GM12878 (cell line): ENCODE measurements at regions not wholly inside any gene's neighbourhood (a gene's known extent, or its start where the extent isn't known, plus 50 kb on each side); places are given as distances from the start of the nearest gene placed in this dataset.

Experiments
- ATAC-seq: fragments of 200-7000 bp; cut with Tn5 transposase; 3 replicates; pipeline ENCODE4 v1.9.1; 2020; ENCODE audit warnings: mild to moderate bottlenecking, moderate library complexity
- BruUV-seq: library from RNA; stranded (reverse); fragments of 400-500 nt; replicated peaks from 2 replicates; lab custom pipeline; 2021; lab: Mats Ljungman, UMichigan
- CTCF ChIA-PET: fragments of 300-600 bp; sonication (Branson Sonifier 250); formaldehyde crosslinking; extraction: SDS; loops from one replicate; lab custom pipeline; 2021; ENCODE audit warnings: inconsistent platforms; lab: Yijun Ruan, JAX
- POLR2A ChIA-PET: fragments of 350-600 bp; formaldehyde crosslinking; extraction: SDS; loops from one replicate; lab custom pipeline; 2021; ENCODE audit warnings: inconsistent platforms; lab: Charles Lee
- RAD21 ChIA-PET: fragments of 300-600 bp; sonication (Branson Sonifier 250); formaldehyde crosslinking; loops from one replicate; lab custom pipeline; 2023; ENCODE audit warnings: antibody characterized with exemption; ENCODE audit not compliant: unreplicated experiment; lab: Charles Lee
- SMC1A ChIA-PET: fragments of 300-600 bp; sonication (Branson Sonifier 250); formaldehyde crosslinking; loops from one replicate; lab custom pipeline; 2023; ENCODE audit not compliant: unreplicated experiment, uncharacterized antibody; lab: Charles Lee
- DNase-seq: peaks from one replicate; pipeline ENCODE4 v3.0.0-alpha.2; 2011; ENCODE audit warnings: low read depth, low spot score
- FAIRE-seq: peaks from 3 replicates; lab custom pipeline; 2011; peaks lifted over from hg19 to GRCh38; lab: Jason Lieb, UNC
- H2AFZ ChIP-seq: 2 replicates; pipeline ENCODE4 v1.6.0; 2011; ENCODE audit warnings: low read depth, low read length, control low read depth; ENCODE audit not compliant: control insufficient read depth
- H3K27ac ChIP-seq: 2 replicates; pipeline ENCODE4 v1.5.1; 2011; ENCODE audit warnings: control low read depth; ENCODE audit not compliant: control insufficient read depth, insufficient read depth
- H3K27me3 ChIP-seq, 2 experiments: replicated peaks in 1 of 2; 2 replicates each; pipeline versions ENCODE4 v1.6.0 to v1.6.1; 2011; ENCODE audit warnings: low read length in 1 of 2; ENCODE audit not compliant: control insufficient read depth in 2 of 2, insufficient read depth in 2 of 2
- H3K36me3 ChIP-seq, 2 experiments: 2 replicates each; pipeline ENCODE4 v1.5.1; 2011; ENCODE audit warnings: low read length in 1 of 2; ENCODE audit not compliant: control insufficient read depth in 2 of 2, insufficient read depth in 2 of 2
- H3K4me1 ChIP-seq: 2 replicates; pipeline ENCODE4 v1.6.1; 2011; ENCODE audit warnings: mild to moderate bottlenecking, low read length, moderate library complexity, mixed read lengths; ENCODE audit not compliant: control insufficient read depth, insufficient read depth
- H3K4me2 ChIP-seq: 2 replicates; pipeline ENCODE4 v1.6.0; 2011; ENCODE audit warnings: control low read depth; ENCODE audit not compliant: control insufficient read depth, insufficient read depth
- H3K4me3 ChIP-seq: fragments of 200-600 bp; sonication (generic); 2 replicates; pipeline ENCODE4 v1.5.1; 2016
- H3K79me2 ChIP-seq: 2 replicates; pipeline ENCODE4 v1.6.0; 2011; ENCODE audit warnings: low read length; ENCODE audit not compliant: control insufficient read depth, insufficient read depth
- H3K9ac ChIP-seq: 2 replicates; pipeline ENCODE4 v1.8.0; 2011; ENCODE audit warnings: low read length, control low read depth, mixed read lengths; ENCODE audit not compliant: control insufficient read depth, insufficient read depth
- H3K9me3 ChIP-seq: replicated peaks from 3 replicates; pipeline ENCODE4 v1.5.1; 2011; ENCODE audit warnings: mild to moderate bottlenecking, low read length; ENCODE audit not compliant: control insufficient read depth, insufficient read depth
- H4K20me1 ChIP-seq: 2 replicates; pipeline ENCODE4 v1.6.0; 2011; ENCODE audit not compliant: control insufficient read depth, insufficient read depth
- BACH1 ChIP-seq: fragments of 450-650 bp; IDR thresholded peaks from 2 replicates; pipeline ENCODE4 v1.6.1; 2017; ENCODE audit warnings: mild to moderate bottlenecking, borderline replicate concordance
- BRCA1 ChIP-seq: IDR thresholded peaks from 2 replicates; pipeline ENCODE4 v1.6.1; 2011; ENCODE audit warnings: low read depth, low read length, improper control_type of control experiment
- CBX5 ChIP-seq: sonication (generic); IDR thresholded peaks from 2 replicates; pipeline ENCODE4 v1.6.1; 2016; ENCODE audit warnings: low read depth, moderate library complexity, mild to moderate bottlenecking, inconsistent platforms
- CEBPB ChIP-seq, 2 experiments: fragments of 150-350 bp in 1 of 2; IDR thresholded peaks; 2 replicates each; pipeline ENCODE4 v1.6.1; 2012 to 2014; ENCODE audit warnings: low read depth in 2 of 2, low read length in 2 of 2, borderline replicate concordance in 1 of 2, inconsistent platforms in 1 of 2
- EP300 ChIP-seq, 2 experiments: fragments of 150-350 bp in 1 of 2; IDR thresholded peaks; 2 replicates each; pipeline ENCODE4 v1.6.1; 2011 to 2012; ENCODE audit warnings: low read depth in 2 of 2, low read length in 2 of 2, borderline replicate concordance in 1 of 2, improper control_type of control experiment in 1 of 2, inconsistent platforms in 1 of 2; ENCODE audit not compliant: control insufficient read depth in 1 of 2
- ETV6 ChIP-seq, 2 experiments: fragments of 450-650 bp in 1 of 2; IDR thresholded peaks in 1 of 2; conservative IDR thresholded peaks in 1 of 2; 2 replicates each; pipeline ENCODE4 v1.6.1; 2014; ENCODE audit warnings: antibody characterized with exemption in 1 of 2, borderline replicate concordance in 1 of 2, low read depth in 1 of 2, mild to moderate bottlenecking in 1 of 2, moderate library complexity in 1 of 2
- MYC ChIP-seq: IDR thresholded peaks from 2 replicates; pipeline ENCODE4 v1.6.1; 2011; ENCODE audit warnings: mild to moderate bottlenecking, low read length, moderate library complexity, inconsistent platforms; ENCODE audit not compliant: insufficient read depth, insufficient replicate concordance, insufficient read length, severe bottlenecking
- NBN ChIP-seq: fragments of 450-650 bp; IDR thresholded peaks from 2 replicates; pipeline ENCODE4 v1.6.1; 2016
- NR2F1 ChIP-seq: fragments of 450-650 bp; conservative IDR thresholded peaks from 2 replicates; pipeline ENCODE4 v1.6.1; 2017; ENCODE audit warnings: mild to moderate bottlenecking
- PML ChIP-seq: IDR thresholded peaks from 2 replicates; pipeline ENCODE4 v1.6.1; 2012; ENCODE audit warnings: low read length, inconsistent platforms
- POLR2AphosphoS5 ChIP-seq: IDR thresholded peaks from 2 replicates; pipeline ENCODE4 v1.6.1; 2011; ENCODE audit warnings: mild to moderate bottlenecking, low read length, inconsistent platforms
- RCOR1 ChIP-seq: conservative IDR thresholded peaks from 2 replicates; pipeline ENCODE4 v1.6.1; 2012; ENCODE audit warnings: low read depth, low read length, improper control_type of control experiment
- STAT1 ChIP-seq: fragments of 450-650 bp; conservative IDR thresholded peaks from 2 replicates; pipeline ENCODE4 v1.6.1; 2014; ENCODE audit warnings: antibody characterized with exemption, mild to moderate bottlenecking
- SUZ12 ChIP-seq: fragments of 200-600 bp; sonication (generic); IDR thresholded peaks from one replicate; pipeline ENCODE4 v1.6.1; 2018; ENCODE audit warnings: antibody characterized with exemption, mild to moderate bottlenecking; ENCODE audit not compliant: unreplicated experiment
- USF2 ChIP-seq: IDR thresholded peaks from 2 replicates; pipeline ENCODE4 v1.6.1; 2011; ENCODE audit warnings: low read depth, low read length, improper control_type of control experiment, borderline replicate concordance
- ZNF207 ChIP-seq: fragments of 450-650 bp; IDR thresholded peaks from 2 replicates; pipeline ENCODE4 v1.6.1; 2014; ENCODE audit warnings: antibody characterized with exemption, mild to moderate bottlenecking, borderline replicate concordance
- ZNF274 ChIP-seq: IDR thresholded peaks from one replicate; pipeline ENCODE4 v1.8.0; 2011; ENCODE audit not compliant: insufficient read length, insufficient read depth
- WGBS: methylation state at CpG from one replicate; pipeline ENCODE4 v1.1.6; 2016; ENCODE audit warnings: low lambda C conversion rate; ENCODE audit not compliant: insufficient replicate concordance, insufficient coverage; ENCODE audit errors: missing lambda C conversion rate; 5-methylcytosine and 5-hydroxymethylcytosine counted together
- in situ Hi-C: fragments of 300-500 bp; cut with MboI; formaldehyde crosslinking; loops from 9 replicates; pipeline ENCODE4 v1.14.3; 2018; ENCODE audit warnings: mixed read lengths
- intact Hi-C: fragments of 100-400 bp; cut with micrococcal nuclease; formaldehyde crosslinking; loops from one replicate; pipeline ENCODE4 v1.14.2; 2022; ENCODE audit not compliant: unreplicated experiment

- no peak for ATAC-seq
- Histone ChIP-seq H3K27ac (no peak overlapping the region), H4K20me1 (no peaks in the 10 kb centered on the region), H3K4me1 (no peaks in the 10 kb centered on the region), H3K9me3 (no peaks in the 10 kb centered on the region), H3K9ac (no peak overlapping the region), H3K4me3 (no peak overlapping the region), H2AFZ (no peak overlapping the region), H3K79me2 (no peaks in the 10 kb centered on the region), H3K36me3 (no peaks in the 10 kb centered on the region), H3K4me2 (no peak overlapping the region), H3K27me3 (no peaks in the 10 kb centered on the region)
- intact Hi-C loops (no loop called here), in situ Hi-C loops (no loop called here)
- ChIA-PET POLR2A (no interaction called here), RAD21 (no interaction called here), SMC1A (no interaction called here), CTCF (no interaction called here)
- no peak for DNase-seq
- no peak for TF ChIP-seq PML
- no peak for FAIRE-seq
- BruUV-seq, result no TSS peak
- 0% methylated on average over 3 of the region's 3 CpGs for WGBS
Observed at GRCh38 chr4:134961963-134962362, 760.4 kb upstream of the PABPC4L start.

GRCh38 chr4:134958862-134959261 lies 757.3 kb upstream of the PABPC4L start:
- Histone ChIP-seq H3K4me3 (no peak overlapping the region), H3K79me2 (no peaks in the 10 kb centered on the region), H2AFZ (no peak overlapping the region), H3K9ac (no peak overlapping the region), H3K27ac (no peak overlapping the region), H3K4me1 (no peaks in the 10 kb centered on the region), H4K20me1 (no peaks in the 10 kb centered on the region), H3K4me2 (no peak overlapping the region), H3K9me3 (no peaks in the 10 kb centered on the region), H3K36me3 (no peaks in the 10 kb centered on the region), H3K27me3 (no peaks in the 10 kb centered on the region)
- ChIA-PET POLR2A (no interaction called here), CTCF (no interaction called here), RAD21 (no interaction called here), SMC1A (no interaction called here)
- WGBS, result 89% methylated on average over 1 of the region's 1 CpG
- in situ Hi-C loops, result no loop called here
- DNase-seq (no peak), ATAC-seq (no peak), FAIRE-seq (no peak)
- intact Hi-C loops, result no loop called here
- BruUV-seq, result no TSS peak
- TF ChIP-seq STAT1 (no peak), ZNF274 (no peak), BRCA1 (no peak), MYC (no peak), SUZ12 (no peak), CEBPB (IDR thresholded peaks at IDR 0.05; ENCODE audit: borderline replicate concordance in 1 of 2, low read depth in 2 of 2, low read length in 2 of 2) (no peak), NR2F1 (no peak), CBX5 (no peak), USF2 (no peak), ZNF207 (no peak), POLR2AphosphoS5 (no peak), ETV6 (conservative IDR thresholded peaks at IDR 0.05 in 1 of 2, IDR thresholded peaks at IDR 0.05 in 1 of 2; ENCODE audit: borderline replicate concordance in 1 of 2, low read depth in 1 of 2) (no peak), RCOR1 (no peak), EP300 (IDR thresholded peaks at IDR 0.05; ENCODE audit: borderline replicate concordance in 1 of 2, control insufficient read depth in 1 of 2, low read depth in 2 of 2, low read length in 2 of 2) (no peak), BACH1 (no peak), NBN (no peak)
